Keratinocyte (primary cell): ENCODE measurements at regions not wholly inside any gene's neighbourhood (a gene's known extent, or its start where the extent isn't known, plus 50 kb on each side); places are given as distances from the start of the nearest gene placed in this dataset.

Experiments
- CTCF ChIP-seq, 3 experiments: IDR thresholded peaks in 1 of 3; conservative IDR thresholded peaks in 1 of 3; optimal IDR thresholded peaks in 1 of 3; 2 replicates in 2 of 3; 3 replicates in 1 of 3; pipeline versions ENCODE3 to v1.5.1; 2011; ENCODE audit warnings: low read length in 3 of 3, mild to moderate bottlenecking in 3 of 3, moderate library complexity in 2 of 3, control low read depth in 1 of 3, inconsistent platforms in 1 of 3; ENCODE audit not compliant: insufficient read depth in 2 of 3; ENCODE audit errors: extremely low read depth in 1 of 3
- EZH2 ChIP-seq: IDR thresholded peaks from one replicate; pipeline ENCODE4 v1.6.1; 2012; ENCODE audit warnings: inconsistent platforms, mild to moderate bottlenecking, low read length, moderate library complexity

GRCh38 chr16:66289986-66290385, 76.5 kb upstream of the CDH5 start:
- TF ChIP-seq CTCF (optimal IDR thresholded peaks at IDR 0.05 in 1 of 3, IDR thresholded peaks at IDR 0.05 in 1 of 3, conservative IDR thresholded peaks at IDR 0.05 in 1 of 3; ENCODE audit: extremely low read depth in 1 of 3, insufficient read depth in 2 of 3, low read length in 3 of 3): no peak
- no peak for TF ChIP-seq EZH2
